Motor neuron (in vitro differentiated cells): ENCODE measurements at regions not wholly inside any gene's neighbourhood (a gene's known extent, or its start where the extent isn't known, plus 50 kb on each side); places are given as distances from the start of the nearest gene placed in this dataset.
A peak's percentile ranks its signal among the peaks of the same experiment; 100 is the strongest.

Experiments
- ATAC-seq, 8 experiments: fragments of 200-7000 bp; cut with Tn5 transposase; replicated peaks in 6 of 8; 2 replicates each; pipeline ENCODE4 v1.8.0; 2021; ENCODE audit warnings: mild to moderate bottlenecking in 8 of 8, moderate library complexity in 8 of 8
- H3K27ac ChIP-seq, 2 donors: fragments of 250-450 bp; sonication (Bioruptor Pico); 2 replicates each; pipeline ENCODE4 v1.9.0; 2021; ENCODE audit warnings: antibody characterized with exemption in 2 of 2, mild to moderate bottlenecking in 2 of 2, moderate library complexity in 1 of 2
- H3K4me1 ChIP-seq, 2 donors: fragments of 250-450 bp; sonication (Bioruptor Pico); replicated peaks in 1 of 2; 2 replicates each; pipeline ENCODE4 v1.6.1; 2021; ENCODE audit warnings: antibody characterized with exemption in 2 of 2, mild to moderate bottlenecking in 2 of 2, moderate library complexity in 1 of 2
- H3K4me3 ChIP-seq, 5 donors: fragments of 250-450 bp; sonication (Bioruptor Pico); 2 replicates each; pipeline ENCODE4 v1.9.0; 2021; ENCODE audit warnings: antibody characterized with exemption in 5 of 5, mild to moderate bottlenecking in 5 of 5, moderate library complexity in 4 of 5
- WGBS, 10 experiments: fragments of 450-650 bp; shearing (Covaris generic); methylation state at CpG; one replicate each; pipeline ENCODE4 v1.0.0; 2022; 5-methylcytosine and 5-hydroxymethylcytosine counted together
- in situ Hi-C, 9 experiments: fragments of 400-800 bp; cut with MboI; loops; one replicate each; pipeline ENCODE4 v1.15.0; 2021; ENCODE audit warnings: low sequenced_read_pairs in 9 of 9, low pct_unique_long_range_greater_than_20kb in 2 of 9; ENCODE audit not compliant: unreplicated experiment in 9 of 9

DNA sequence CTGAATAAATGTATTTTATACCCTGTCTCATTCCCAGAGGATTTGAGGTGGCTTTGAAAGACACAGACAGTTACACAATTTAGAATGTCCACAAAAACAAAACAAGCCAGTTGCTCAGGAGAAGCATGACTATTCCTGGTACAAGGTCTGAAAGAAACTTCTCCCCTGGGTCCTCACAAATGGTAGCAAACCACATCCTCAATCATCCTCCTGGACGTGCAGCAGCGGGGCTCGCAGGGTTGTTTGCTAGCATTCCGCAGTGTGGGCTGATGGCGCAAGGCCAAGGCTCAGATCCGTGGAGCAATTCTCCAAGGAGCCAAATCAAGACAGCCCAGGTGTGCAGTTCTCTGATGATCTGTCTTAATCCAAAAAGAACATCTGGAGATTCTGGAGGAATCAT, 210.3 kb downstream of the ACTL7B start:
- Histone ChIP-seq H3K4me3 (no peak overlapping the region), H3K27ac (no peak overlapping the region), H3K4me1 (no peaks in the 10 kb centered on the region)
- ATAC-seq: no peak
- 37 to 100% (median 55%) methylated on average over 1 to 6 of the region's 6 CpGs; no CpG with 5 or more reads in 2 of the 10 experiments for WGBS, 10 experiments
- in situ Hi-C loops: no loop called here

DNA sequence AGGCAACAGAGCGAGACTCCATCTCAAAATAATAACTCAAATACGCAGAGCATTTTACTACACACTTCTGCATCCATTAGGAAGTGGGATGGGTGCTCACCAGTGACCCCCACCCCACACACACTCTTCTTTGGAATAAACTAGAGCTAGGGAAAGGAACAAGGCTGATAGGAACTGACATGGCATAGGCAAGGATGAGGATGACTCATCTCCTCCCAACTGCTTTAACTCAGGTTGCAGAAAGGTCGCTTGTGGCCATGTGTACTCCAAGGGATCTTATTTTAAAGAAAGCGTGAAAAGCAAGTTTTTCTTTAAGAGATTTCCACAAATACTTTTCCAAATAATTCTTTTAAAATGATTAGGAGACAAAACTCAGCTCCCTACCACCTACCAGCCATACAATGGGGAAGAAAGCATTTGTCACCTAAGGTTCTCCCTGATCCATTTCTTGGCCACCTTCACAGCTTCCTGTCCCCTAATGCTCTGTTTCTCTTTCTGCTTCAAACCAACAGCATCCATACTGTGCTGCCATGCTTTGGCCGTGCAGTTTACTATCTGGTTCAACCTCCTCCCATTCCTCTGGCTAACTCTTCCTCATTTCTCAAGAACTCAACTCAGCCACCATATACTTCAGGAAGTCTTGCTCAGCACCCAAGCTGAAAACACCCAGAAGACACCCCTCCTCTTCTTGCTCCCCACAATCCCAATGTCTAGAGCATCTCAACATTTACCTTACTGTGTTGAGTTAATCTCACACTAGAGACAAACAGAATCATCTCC, 211.9 kb downstream of the ACTL7B start:
- Histone ChIP-seq H3K4me1 (no peaks in the 10 kb centered on the region), H3K27ac (no peak overlapping the region), H3K4me3 (no peak overlapping the region)
- ATAC-seq: no peak
- WGBS, 10 experiments: 46 to 93% (median 72%) methylated on average over 1 to 5 of the region's 5 CpGs; no CpG with 5 or more reads in 2 of the 10 experiments
- in situ Hi-C loops: no loop called here

DNA sequence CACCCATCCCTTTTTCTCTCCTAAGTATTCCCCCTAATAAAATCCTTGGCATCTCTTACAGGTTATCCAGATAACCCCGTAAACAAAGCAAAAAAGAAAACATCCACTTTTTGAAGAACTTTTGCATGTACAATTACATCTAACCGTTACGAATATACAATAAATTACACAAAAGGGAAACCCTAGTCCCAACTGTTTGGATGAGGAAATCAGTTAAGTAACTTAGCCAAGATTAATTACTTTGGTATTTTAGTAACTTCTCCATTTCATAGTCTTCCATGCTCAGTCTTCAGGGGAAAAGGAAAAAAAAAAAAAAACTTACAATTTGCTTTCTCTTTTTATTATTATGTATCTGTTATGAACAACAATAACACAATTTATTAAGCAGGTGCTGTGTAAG, 212.9 kb downstream of the ACTL7B start:
- WGBS, 10 experiments: 29 to 95% (median 85%) methylated on average over 1 to 3 of the region's 3 CpGs; no CpG with 5 or more reads in 1 of the 10 experiments
- Histone ChIP-seq H3K4me3 (no peak overlapping the region), H3K4me1 (no peaks in the 10 kb centered on the region), H3K27ac (no peak overlapping the region)
- ATAC-seq: no peak
- in situ Hi-C loops: no loop called here

DNA sequence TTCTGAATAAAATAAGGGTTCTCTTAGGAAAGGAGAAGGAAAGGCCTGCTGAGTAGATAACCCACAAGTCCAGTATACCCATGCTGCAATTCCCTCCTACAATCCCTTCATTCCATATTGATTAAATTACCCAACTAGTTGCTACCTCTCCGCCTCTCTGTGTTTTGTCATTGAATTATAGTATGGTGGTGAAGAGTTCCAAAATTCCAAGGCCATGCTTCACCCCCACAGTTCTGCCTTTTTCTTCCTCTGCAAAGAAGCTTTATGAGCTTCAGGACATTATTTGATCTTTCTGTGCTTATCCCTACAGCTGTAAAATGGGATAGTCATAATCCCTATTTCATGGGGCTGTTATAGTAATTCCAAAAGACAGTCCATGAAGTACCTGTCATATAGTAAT, 215.6 kb downstream of the ACTL7B start:
- Histone ChIP-seq H3K27ac (no peak overlapping the region), H3K4me3 (no peak overlapping the region), H3K4me1 (no peaks in the 10 kb centered on the region)
- in situ Hi-C loops: no loop called here
- ATAC-seq: no peak
- WGBS, 10 experiments: 44 to 100% (median 67%) methylated on average over 1 of the region's 1 CpG; no CpG with 5 or more reads in 3 of the 10 experiments

DNA sequence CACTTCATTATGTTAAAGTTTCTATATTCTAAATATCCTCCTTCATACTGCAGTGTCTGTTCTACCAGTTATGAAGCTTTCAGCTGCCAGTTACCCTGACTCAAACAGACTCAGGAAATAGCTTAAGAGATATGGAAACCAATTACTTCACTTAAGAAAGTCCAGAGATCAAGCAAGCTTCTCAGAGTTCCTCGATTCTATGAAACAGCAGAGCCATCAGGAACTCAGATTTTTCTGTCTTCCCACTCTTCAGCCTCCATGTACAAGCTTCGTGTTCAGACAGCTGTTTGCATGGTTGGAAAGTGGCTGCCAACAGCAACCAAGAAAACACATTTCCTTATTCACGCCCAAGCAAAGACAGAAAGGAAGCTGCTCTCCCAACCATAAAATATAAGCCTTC, 216.1 kb downstream of the ACTL7B start:
- H3K27ac ChIP-seq: no peak overlapping the region
- H3K4me3 ChIP-seq: no peak overlapping the region
- H3K4me1 ChIP-seq: no peaks in the 10 kb centered on the region
- WGBS, 10 experiments: 0 to 100% (median 70%) methylated on average over 1 to 3 of the region's 3 CpGs; no CpG with 5 or more reads in 1 of the 10 experiments
- in situ Hi-C loops: no loop called here
- ATAC-seq: peak in 1 of 8 experiments; percentile 26

DNA sequence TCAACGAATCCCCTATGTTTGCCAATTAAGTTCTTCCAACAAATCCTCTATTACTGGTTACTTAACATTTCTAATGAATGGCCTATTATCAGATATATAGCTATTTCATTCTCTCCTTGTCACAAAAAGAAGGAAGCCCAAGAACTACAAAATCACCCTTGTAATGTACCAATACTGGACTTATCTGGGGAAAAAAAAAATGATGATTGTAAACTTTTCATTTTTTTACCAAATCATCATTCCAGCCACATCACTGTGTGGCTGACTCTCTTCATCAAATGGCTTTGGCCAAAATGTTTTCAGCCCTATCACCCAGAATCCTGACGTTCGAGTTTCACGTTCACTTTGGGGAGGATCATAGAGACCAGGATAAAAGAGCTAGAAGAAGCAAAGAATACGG, 216.7 kb downstream of the ACTL7B start:
- in situ Hi-C loops: no loop called here
- 57 to 93% (median 77%) methylated on average over 1 to 5 of the region's 5 CpGs; no CpG with 5 or more reads in 1 of the 10 experiments for whole genome bisulfite sequencing, 10 experiments
- Histone ChIP-seq H3K4me3 (no peak overlapping the region), H3K4me1 (no peaks in the 10 kb centered on the region), H3K27ac (no peak overlapping the region)
- no peak for ATAC-seq

DNA sequence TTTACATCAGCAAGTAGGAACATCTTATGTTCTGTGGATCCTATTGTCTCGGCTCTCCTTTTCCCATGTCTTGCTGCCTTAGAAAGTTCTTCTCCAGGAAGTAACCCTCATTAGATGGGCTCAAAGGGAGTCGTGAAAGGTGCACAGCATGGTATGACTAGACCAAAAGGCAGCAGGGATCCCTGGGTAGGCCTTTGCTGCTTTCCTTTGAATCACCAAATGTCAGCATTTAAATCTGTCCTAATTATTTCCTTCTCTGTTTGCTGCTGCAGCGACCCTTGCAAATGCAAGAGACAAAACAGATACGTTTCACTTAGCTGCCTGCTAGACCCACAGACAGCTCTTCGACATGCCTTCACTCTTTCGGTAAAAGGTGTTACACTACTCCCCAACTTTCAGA, 218.4 kb downstream of the ACTL7B start:
- 0 to 100% (median 48%) methylated on average over 1 to 6 of the region's 6 CpGs for WGBS, 10 experiments
- ATAC-seq: no peak
- Histone ChIP-seq H3K4me3 (no peak overlapping the region), H3K4me1 (no peaks in the 10 kb centered on the region), H3K27ac (no peak overlapping the region)
- in situ Hi-C loops: no loop called here

DNA sequence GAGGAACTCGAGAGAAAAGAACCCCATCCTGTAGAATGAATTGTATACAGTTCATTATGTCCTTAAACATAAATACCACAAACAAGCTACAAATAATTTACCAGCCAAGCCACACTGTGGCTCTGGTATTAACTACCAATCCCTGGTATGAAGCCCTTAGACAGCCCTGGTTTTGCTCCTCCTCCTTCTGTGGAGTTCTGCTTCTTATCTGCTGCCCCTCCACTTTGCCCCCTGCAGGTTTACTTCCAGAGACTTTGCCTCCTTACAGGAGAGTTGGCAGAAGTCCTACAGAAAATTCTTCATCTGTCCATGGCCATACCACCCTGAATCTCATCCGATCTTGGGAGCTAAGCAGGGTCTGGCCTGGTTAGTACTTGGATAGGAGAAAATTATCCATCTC, 219.8 kb downstream of the ACTL7B start:
- Histone ChIP-seq H3K27ac (no peak overlapping the region), H3K4me1 (no peaks in the 10 kb centered on the region), H3K4me3 (no peak overlapping the region)
- in situ Hi-C loops: no loop called here
- WGBS, 10 experiments: 0 to 67% (median 22%) methylated on average over 1 to 2 of the region's 2 CpGs; no CpG with 5 or more reads in 4 of the 10 experiments
- ATAC-seq: no peak

DNA sequence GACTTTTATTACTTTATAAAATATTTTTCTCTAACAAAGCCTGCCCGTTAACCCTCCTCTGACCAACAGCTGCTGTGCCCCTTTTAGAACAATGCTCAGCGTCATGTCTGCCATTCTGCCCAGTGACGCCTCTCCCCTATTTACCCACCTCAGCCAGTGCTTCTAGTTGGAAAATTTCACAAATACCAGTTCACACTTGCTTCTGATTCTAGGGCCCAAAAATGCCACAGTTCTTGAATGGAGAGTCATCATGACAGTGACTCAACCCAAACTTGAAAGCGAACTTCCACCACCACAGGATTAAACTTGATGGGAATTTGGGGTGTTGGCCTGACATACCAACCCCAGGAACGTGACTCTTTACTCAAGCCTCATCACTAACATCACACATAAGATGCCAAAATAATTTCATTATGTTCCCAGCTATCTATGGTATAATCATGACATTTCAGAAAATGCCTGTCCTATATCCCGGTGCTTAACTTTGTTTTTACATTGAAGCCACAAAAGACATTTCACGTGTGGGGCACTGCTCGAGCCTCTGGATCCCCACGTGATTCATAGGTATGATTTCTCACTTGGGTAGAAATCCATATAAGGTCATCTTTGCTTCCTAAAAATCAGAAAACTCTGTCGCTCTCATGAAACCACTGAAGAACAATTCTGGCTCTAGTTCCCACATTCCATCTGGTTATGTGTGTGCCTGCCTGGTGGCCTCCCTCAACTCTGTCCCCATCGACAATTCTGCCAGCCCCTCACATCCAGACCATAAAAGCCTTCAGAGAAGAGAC, 220.9 kb downstream of the ACTL7B start:
- no peaks in the 10 kb centered on the region for H3K4me1 ChIP-seq
- peak in 2 of 8 experiments; percentile 66 for ATAC-seq
- no peak overlapping the region for H3K4me3 ChIP-seq
- 25 to 94% (median 78%) methylated on average over 5 to 11 of the region's 11 CpGs; no CpG with 5 or more reads in 1 of the 10 experiments for WGBS, 10 experiments
- in situ Hi-C loops: no loop called here
- no peak overlapping the region for H3K27ac ChIP-seq

DNA sequence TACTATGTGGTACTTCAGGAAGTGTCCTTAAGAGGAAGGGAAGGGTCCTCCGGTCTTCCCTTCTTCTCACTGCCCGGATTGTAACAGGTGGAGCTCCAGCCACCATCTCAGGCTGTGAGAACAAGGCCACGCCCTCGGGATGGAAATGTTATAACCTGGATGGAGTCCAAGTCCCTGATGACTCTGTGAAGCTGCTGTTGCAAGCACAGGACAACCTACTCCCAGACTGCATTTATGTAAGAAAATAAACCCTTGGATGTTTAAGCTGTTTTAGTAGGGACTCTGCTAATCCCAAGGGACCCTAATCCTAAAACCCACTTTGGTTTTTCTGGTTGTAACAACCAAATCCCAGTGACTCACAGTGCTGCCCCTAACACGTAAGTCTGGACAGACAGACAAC, 221.6 kb downstream of the ACTL7B start:
- Histone ChIP-seq H3K27ac (no peak overlapping the region), H3K4me3 (no peak overlapping the region), H3K4me1 (no peaks in the 10 kb centered on the region)
- WGBS, 10 experiments: 51 to 100% (median 81%) methylated on average over 1 to 4 of the region's 5 CpGs; no CpG with 5 or more reads in 2 of the 10 experiments
- in situ Hi-C loops: no loop called here
- ATAC-seq: peak in 3 of 8 experiments; percentile 69 to 97 (median 92)

DNA sequence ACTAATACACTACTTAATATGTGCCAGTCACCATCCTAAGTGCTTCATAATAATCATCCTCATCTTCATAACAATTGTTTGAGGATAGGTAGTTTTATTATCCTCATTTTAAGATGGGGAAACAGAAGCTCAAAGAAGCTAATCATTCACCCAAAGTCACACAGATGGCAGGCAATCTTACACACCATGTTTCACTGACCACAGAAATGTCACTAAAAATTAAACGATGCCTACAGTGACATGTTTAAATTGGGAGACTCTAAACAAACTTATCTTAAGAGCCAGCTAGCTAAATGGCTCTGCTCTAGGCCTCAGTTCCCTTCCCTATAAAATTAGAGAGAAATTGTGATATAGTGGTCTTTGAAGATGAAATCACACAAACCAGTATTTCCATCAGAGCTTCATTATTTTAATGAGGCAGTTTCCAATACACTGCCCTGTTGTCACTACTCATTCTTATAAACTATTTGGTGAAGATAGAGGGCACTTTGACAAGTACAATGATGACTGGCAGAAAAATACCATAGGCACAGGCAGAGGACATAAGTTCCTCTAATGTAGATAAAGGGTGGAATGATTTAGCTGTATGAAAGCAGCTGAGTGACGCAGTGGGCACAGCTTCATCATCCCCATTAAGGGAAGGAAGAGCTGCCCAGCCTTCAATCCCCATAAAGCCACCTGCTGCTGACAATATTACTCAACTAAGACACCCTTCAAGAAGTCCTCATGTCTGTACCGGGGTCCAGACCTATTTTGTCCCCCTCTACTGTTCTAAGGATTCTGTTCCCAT, 224.1 kb downstream of the ACTL7B start:
- in situ Hi-C loops: no loop called here
- H3K4me3 ChIP-seq: no peak overlapping the region
- WGBS, 10 experiments: 0 to 100% (median 53%) methylated on average over 1 to 3 of the region's 3 CpGs
- no peak overlapping the region for H3K27ac ChIP-seq
- H3K4me1 ChIP-seq: no peaks in the 10 kb centered on the region
- ATAC-seq: no peak

DNA sequence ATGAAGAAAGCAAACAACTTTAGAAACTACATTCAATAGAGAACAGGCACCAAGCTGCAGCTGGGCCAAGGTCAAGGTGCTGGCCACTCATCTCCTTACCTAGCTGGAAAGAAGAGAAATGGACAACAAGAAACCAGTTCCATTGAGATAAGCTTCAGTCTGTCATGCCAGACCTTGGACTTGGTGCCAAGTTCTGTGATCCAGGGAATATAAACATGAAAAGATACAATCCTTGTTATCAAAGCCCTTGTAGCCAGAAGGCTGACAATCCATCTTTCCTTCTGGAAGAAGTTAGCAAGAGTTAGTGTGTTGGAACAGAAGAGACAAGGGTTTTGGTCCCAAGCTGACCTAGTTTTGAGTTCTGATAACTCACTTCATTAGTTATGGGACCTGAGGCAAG, 227.5 kb downstream of the ACTL7B start:
- ATAC-seq: no peak
- Histone ChIP-seq H3K4me1 (no peaks in the 10 kb centered on the region), H3K4me3 (no peak overlapping the region), H3K27ac (no peak overlapping the region)
- in situ Hi-C loops: no loop called here

DNA sequence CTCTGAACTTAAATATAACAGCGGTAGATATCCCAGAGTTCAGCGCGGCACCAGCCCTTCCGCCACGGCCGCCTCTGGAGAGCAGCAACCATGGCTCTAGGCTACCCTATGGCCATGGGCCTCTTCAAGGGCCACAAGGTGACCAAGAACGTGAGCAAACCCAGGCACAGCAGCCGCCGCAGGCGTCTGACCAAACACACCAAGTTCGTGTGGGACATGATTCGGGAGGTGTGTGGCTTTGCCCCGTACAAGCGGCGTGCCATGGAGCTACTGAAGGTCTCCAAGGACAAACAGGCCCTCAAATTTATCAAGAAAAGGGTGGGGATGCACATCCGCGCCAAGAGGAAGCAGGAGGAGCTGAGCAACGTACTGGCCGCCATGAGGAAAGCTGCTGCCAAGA, 229.0 kb downstream of the ACTL7B start:
- ATAC-seq: no peak
- 60 to 100% (median 92%) methylated on average over 1 to 19 of the region's 19 CpGs; no CpG with 5 or more reads in 2 of the 10 experiments for WGBS, 10 experiments
- in situ Hi-C loops: no loop called here
- Histone ChIP-seq H3K27ac (no peak overlapping the region), H3K4me3 (no peak overlapping the region), H3K4me1 (no peaks in the 10 kb centered on the region)
